ENCODE measurements at regions not wholly inside any gene's neighbourhood (a gene's known extent, or its start where the extent isn't known, plus 50 kb on each side); places are given as distances from the start of the nearest gene placed in this dataset.

- no TSS peak for BruUV-seq (replicated peaks)
- no peak overlapping the region for H3K4me3 ChIP-seq
- ChIA-PET POLR2A (ENCODE audit: unreplicated experiment) (no interaction called here), CTCF (no interaction called here)
- H3K27me3 ChIP-seq (ENCODE audit: insufficient read depth, low read depth), result no peaks in the 10 kb centered on the region
- H3K27ac ChIP-seq, result no peak overlapping the region
- intact Hi-C loops (cut with micrococcal nuclease; ENCODE audit: unreplicated experiment), result loop anchor here (5.0 kb wide), 2 partner anchors 135 to 155 kb away; partner anchors contain the start of gene NUDT4
- H3K9me2 ChIP-seq (ENCODE audit: insufficient read depth), result no peaks in the 10 kb centered on the region
- no peak for TF ChIP-seq CTCF (conservative IDR thresholded peaks at IDR 0.05)
- TF ChIP-seq EZH2 (IDR thresholded peaks at IDR 0.05; ENCODE audit: low read depth), result no peak
- no peak overlapping the region for H3K4me2 ChIP-seq
- H3K4me1 ChIP-seq (replicated peaks; ENCODE audit: insufficient read depth), result peaks cover 23% of the 10 kb centered on the region
- H3K9me3 ChIP-seq (ENCODE audit: insufficient read depth, low read depth), result peaks cover 14% of the 10 kb centered on the region
- DNase-seq, result no peak
- H3K79me2 ChIP-seq (ENCODE audit: low read depth), result no peaks in the 10 kb centered on the region
- H3F3A ChIP-seq (ENCODE audit: insufficient read depth, low read depth), result peaks cover 10% of the 10 kb centered on the region
- no peak overlapping the region for H2AFZ ChIP-seq
- H4K20me1 ChIP-seq (ENCODE audit: insufficient read depth), result no peaks in the 10 kb centered on the region
- H3K36me3 ChIP-seq (ENCODE audit: low read depth), result no peaks in the 10 kb centered on the region
These were observed 135.4 kb upstream of the NUDT4 start for GRCh38 chr12:93242154-93242972.

- intact Hi-C loops (cut with micrococcal nuclease; ENCODE audit: unreplicated experiment), result loop anchor here (5.0 kb wide), 2 partner anchors 134 to 156 kb away; partner anchors contain the start of gene NUDT4
- H2AFZ ChIP-seq, result no peak overlapping the region
- H3K4me2 ChIP-seq, result peak overlapping the region; percentile 40
- peak overlapping the region; percentile 47; the same call in 1 of the 2 replicates for H3K27ac ChIP-seq
- no peaks in the 10 kb centered on the region for H3K9me2 ChIP-seq (ENCODE audit: insufficient read depth)
- H3K4me1 ChIP-seq (replicated peaks; ENCODE audit: insufficient read depth), result peaks cover 23% of the 10 kb centered on the region
- BruUV-seq (replicated peaks), result no TSS peak
- TF ChIP-seq CTCF (conservative IDR thresholded peaks at IDR 0.05), result no peak
- no peak for TF ChIP-seq EZH2 (IDR thresholded peaks at IDR 0.05; ENCODE audit: low read depth)
- H4K20me1 ChIP-seq (ENCODE audit: insufficient read depth), result no peaks in the 10 kb centered on the region
- no peaks in the 10 kb centered on the region for H3K36me3 ChIP-seq (ENCODE audit: low read depth)
- peaks cover 10% of the 10 kb centered on the region for H3F3A ChIP-seq (ENCODE audit: insufficient read depth, low read depth)
- no peaks in the 10 kb centered on the region for H3K79me2 ChIP-seq (ENCODE audit: low read depth)
- no peak overlapping the region for H3K4me3 ChIP-seq
- H3K27me3 ChIP-seq (ENCODE audit: insufficient read depth, low read depth), result no peaks in the 10 kb centered on the region
- ChIA-PET CTCF (no interaction called here), POLR2A (ENCODE audit: unreplicated experiment) (no interaction called here)
- no peak for DNase-seq
- H3K9me3 ChIP-seq (ENCODE audit: insufficient read depth, low read depth), result peaks cover 6% of the 10 kb centered on the region; the same call in 1 of the 2 replicates
These were observed 134.4 kb upstream of the NUDT4 start for GRCh38 chr12:93243382-93243688.

DNA sequence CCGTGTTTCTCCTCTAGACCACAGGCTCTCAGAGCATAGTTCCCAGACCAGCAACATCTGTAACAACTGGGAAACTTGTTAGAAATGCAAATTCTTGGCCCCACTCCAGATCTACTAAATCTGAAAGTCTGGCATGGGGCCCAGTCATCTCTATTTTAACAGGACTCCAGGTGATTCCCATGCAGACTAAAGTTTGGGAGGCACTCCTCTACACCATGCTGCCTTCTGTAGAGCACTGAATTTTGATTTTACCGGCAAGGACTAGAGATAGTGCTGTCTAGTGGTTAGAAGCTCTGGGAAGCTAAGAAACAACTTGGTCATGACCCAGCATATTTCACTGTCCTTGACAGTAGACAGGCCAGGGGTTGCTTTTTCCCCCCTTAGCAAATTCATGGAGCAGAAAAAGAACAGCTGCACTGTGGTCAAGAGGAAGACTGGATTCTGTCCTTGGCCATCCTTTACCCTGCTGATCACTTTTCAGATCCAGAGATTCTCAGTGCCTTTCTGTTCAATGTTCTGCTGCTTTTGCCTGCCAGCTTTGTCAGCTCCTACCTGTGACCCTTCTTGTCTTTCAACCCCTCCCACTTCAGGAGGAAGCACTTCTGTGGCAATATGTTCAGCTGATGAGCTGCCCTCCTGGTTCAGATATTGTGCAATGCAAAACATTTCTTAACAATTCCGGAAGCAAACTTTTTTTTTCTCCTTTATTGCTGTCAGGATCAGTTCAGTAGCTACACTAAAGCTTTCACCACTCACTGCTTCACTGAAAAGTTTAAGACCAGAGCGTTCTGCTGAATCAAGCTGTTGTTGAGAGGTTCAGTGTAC lies 133.8 kb upstream of the NUDT4 start:
- CTCF ChIA-PET, result interaction anchor here (0.7 kb wide), 1 partner anchor 1131 kb away, joined by 3 read pairs; no protein-coding TSS in a partner anchor
- H3K4me2 ChIP-seq, result peak overlapping the region; percentile 40
- H3F3A ChIP-seq (ENCODE audit: insufficient read depth, low read depth), result peaks cover 10% of the 10 kb centered on the region
- no TSS peak for BruUV-seq (replicated peaks)
- intact Hi-C loops (cut with micrococcal nuclease; ENCODE audit: unreplicated experiment), result loop anchor here (5.0 kb wide), 2 partner anchors 133 to 157 kb away; partner anchors contain the start of gene NUDT4
- no peaks in the 10 kb centered on the region for H3K36me3 ChIP-seq (ENCODE audit: low read depth)
- H4K20me1 ChIP-seq (ENCODE audit: insufficient read depth), result no peaks in the 10 kb centered on the region
- H3K9me3 ChIP-seq (ENCODE audit: insufficient read depth, low read depth), result peaks cover 6% of the 10 kb centered on the region; the same call in 1 of the 2 replicates
- peak overlapping the region; percentile 44; the same call in 1 of the 2 replicates for H2AFZ ChIP-seq
- DNase-seq, result peak; percentile 42 to 84
- peaks cover 23% of the 10 kb centered on the region for H3K4me1 ChIP-seq (replicated peaks; ENCODE audit: insufficient read depth)
- H3K79me2 ChIP-seq (ENCODE audit: low read depth), result no peaks in the 10 kb centered on the region
- peak overlapping the region; percentile 47 for H3K27ac ChIP-seq
- no peak overlapping the region for H3K4me3 ChIP-seq
- H3K9me2 ChIP-seq (ENCODE audit: insufficient read depth), result no peaks in the 10 kb centered on the region
- H3K27me3 ChIP-seq (ENCODE audit: insufficient read depth, low read depth), result no peaks in the 10 kb centered on the region
- no peak for TF ChIP-seq EZH2 (IDR thresholded peaks at IDR 0.05; ENCODE audit: low read depth)
- no peak for TF ChIP-seq CTCF (conservative IDR thresholded peaks at IDR 0.05)
- POLR2A ChIA-PET (ENCODE audit: unreplicated experiment), result interaction anchor here (0.5 to 0.6 kb wide), 2 partner anchors 17 to 413 kb away, joined by 3 to 6 read pairs; no protein-coding TSS in a partner anchor
